ENCODE measurements at regions not wholly inside any gene's neighbourhood (a gene's known extent, or its start where the extent isn't known, plus 50 kb on each side); places are given as distances from the start of the nearest gene placed in this dataset.

- no peak for TF ChIP-seq CTCF (IDR thresholded peaks at IDR 0.05; ENCODE audit: low read length)
- TF ChIP-seq EZH2 (optimal IDR thresholded peaks at IDR 0.05; ENCODE audit: low read depth, low read length) = no peak
These were observed 149.7 kb upstream of the HS6ST1 start for GRCh38 chr2:128468186-128468920.
